Loucy (cell line): ENCODE measurements at regions not wholly inside any gene's neighbourhood (a gene's known extent, or its start where the extent isn't known, plus 50 kb on each side); places are given as distances from the start of the nearest gene placed in this dataset.

Experiments used
- EZH2phosphoT487 ChIP-seq: fragments of 200-600 bp; IDR thresholded peaks from 2 replicates; pipeline ENCODE4 v1.6.1; 2018; ENCODE audit warnings: antibody characterized with exemption, mild to moderate bottlenecking, moderate library complexity, borderline replicate concordance
- TF ChIP-seq, protein P1 (sequence below): fragments of 200-600 bp; sonication (generic); conservative IDR thresholded peaks from 2 replicates; pipeline ENCODE4 v1.5.1; 2014; ENCODE audit warnings: mild to moderate bottlenecking, antibody characterized with exemption, low read length

GRCh38 chr21:14317507-14317906 lies 65.4 kb downstream of the HSPA13 start:
- TF ChIP-seq, protein P1, sequence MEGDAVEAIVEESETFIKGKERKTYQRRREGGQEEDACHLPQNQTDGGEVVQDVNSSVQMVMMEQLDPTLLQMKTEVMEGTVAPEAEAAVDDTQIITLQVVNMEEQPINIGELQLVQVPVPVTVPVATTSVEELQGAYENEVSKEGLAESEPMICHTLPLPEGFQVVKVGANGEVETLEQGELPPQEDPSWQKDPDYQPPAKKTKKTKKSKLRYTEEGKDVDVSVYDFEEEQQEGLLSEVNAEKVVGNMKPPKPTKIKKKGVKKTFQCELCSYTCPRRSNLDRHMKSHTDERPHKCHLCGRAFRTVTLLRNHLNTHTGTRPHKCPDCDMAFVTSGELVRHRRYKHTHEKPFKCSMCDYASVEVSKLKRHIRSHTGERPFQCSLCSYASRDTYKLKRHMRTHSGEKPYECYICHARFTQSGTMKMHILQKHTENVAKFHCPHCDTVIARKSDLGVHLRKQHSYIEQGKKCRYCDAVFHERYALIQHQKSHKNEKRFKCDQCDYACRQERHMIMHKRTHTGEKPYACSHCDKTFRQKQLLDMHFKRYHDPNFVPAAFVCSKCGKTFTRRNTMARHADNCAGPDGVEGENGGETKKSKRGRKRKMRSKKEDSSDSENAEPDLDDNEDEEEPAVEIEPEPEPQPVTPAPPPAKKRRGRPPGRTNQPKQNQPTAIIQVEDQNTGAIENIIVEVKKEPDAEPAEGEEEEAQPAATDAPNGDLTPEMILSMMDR, result no peak
- no peak for TF ChIP-seq EZH2phosphoT487
